ENCODE measurements at regions not wholly inside any gene's neighbourhood (a gene's known extent, or its start where the extent isn't known, plus 50 kb on each side); places are given as distances from the start of the nearest gene placed in this dataset.

GRCh38 chr1:56202796-56203492 is 376.4 kb downstream of the PLPP3 start:
- Mint-ChIP-seq H3K4me1 (ENCODE audit: low read depth) (peaks cover 20% of the 10 kb centered on the region), H3K27ac (ENCODE audit: unreplicated experiment) (no peak overlapping the region)
- DNase-seq (ENCODE audit: low spot score): no peak

GRCh38 chr1:56202186-56202585 is 377.2 kb downstream of the PLPP3 start:
- DNase-seq (ENCODE audit: low spot score): no peak
- Mint-ChIP-seq H3K9me3 (ENCODE audit: low read depth) (peaks cover 6% of the 10 kb centered on the region), H3K4me3 (ENCODE audit: unreplicated experiment) (no peak overlapping the region), H3K4me1 (ENCODE audit: low read depth) (peaks cover 20% of the 10 kb centered on the region), H3K27me3 (ENCODE audit: low read depth) (no peaks in the 10 kb centered on the region), H3K27ac (ENCODE audit: unreplicated experiment) (no peak overlapping the region), H3K36me3 (ENCODE audit: low read depth) (peaks cover 3% of the 10 kb centered on the region)
- no peak for TF ChIP-seq CTCF (IDR thresholded peaks at IDR 0.05)

More at GRCh38 chr1:56202796-56203492, 376.4 kb downstream of the PLPP3 start:
- Mint-ChIP-seq H3K9me3 (ENCODE audit: low read depth) (peaks cover 6% of the 10 kb centered on the region), H3K36me3 (ENCODE audit: low read depth) (peaks cover 3% of the 10 kb centered on the region), H3K4me3 (ENCODE audit: unreplicated experiment) (no peak overlapping the region), H3K27me3 (ENCODE audit: low read depth) (no peaks in the 10 kb centered on the region)
- no peak for TF ChIP-seq CTCF (IDR thresholded peaks at IDR 0.05)

GRCh38 chr1:56200896-56201295 is 378.5 kb downstream of the PLPP3 start:
- Mint-ChIP-seq H3K27me3 (ENCODE audit: low read depth) (no peaks in the 10 kb centered on the region), H3K9me3 (ENCODE audit: low read depth) (no peaks in the 10 kb centered on the region), H3K4me3 (ENCODE audit: unreplicated experiment) (no peak overlapping the region), H3K36me3 (ENCODE audit: low read depth) (no peaks in the 10 kb centered on the region), H3K4me1 (ENCODE audit: low read depth) (peaks cover 20% of the 10 kb centered on the region), H3K27ac (ENCODE audit: unreplicated experiment) (no peak overlapping the region)
- DNase-seq (ENCODE audit: low spot score): no peak
- TF ChIP-seq CTCF (IDR thresholded peaks at IDR 0.05): no peak

GRCh38 chr1:56200442-56200841 is 378.9 kb downstream of the PLPP3 start:
- H3K9me3 Mint-ChIP-seq (ENCODE audit: low read depth): no peaks in the 10 kb centered on the region
- DNase-seq (ENCODE audit: low spot score): no peak
- no peaks in the 10 kb centered on the region for H3K27me3 Mint-ChIP-seq (ENCODE audit: low read depth)
- peaks cover 20% of the 10 kb centered on the region for H3K4me1 Mint-ChIP-seq (ENCODE audit: low read depth)
- TF ChIP-seq CTCF (IDR thresholded peaks at IDR 0.05): peak; percentile 3
- no peaks in the 10 kb centered on the region for H3K36me3 Mint-ChIP-seq (ENCODE audit: low read depth)
- peak overlapping the region; percentile 17 for H3K27ac Mint-ChIP-seq (ENCODE audit: unreplicated experiment)
- no peak overlapping the region for H3K4me3 Mint-ChIP-seq (ENCODE audit: unreplicated experiment)

GRCh38 chr1:56199956-56200355 is 379.4 kb downstream of the PLPP3 start:
- Mint-ChIP-seq H3K9me3 (ENCODE audit: low read depth) (no peaks in the 10 kb centered on the region), H3K36me3 (ENCODE audit: low read depth) (no peaks in the 10 kb centered on the region), H3K27ac (ENCODE audit: unreplicated experiment) (no peak overlapping the region), H3K4me1 (ENCODE audit: low read depth) (peaks cover 20% of the 10 kb centered on the region), H3K4me3 (ENCODE audit: unreplicated experiment) (no peak overlapping the region), H3K27me3 (ENCODE audit: low read depth) (no peaks in the 10 kb centered on the region)
- TF ChIP-seq CTCF (IDR thresholded peaks at IDR 0.05): no peak
- no peak for DNase-seq (ENCODE audit: low spot score)

Data from chondrocyte (in vitro differentiated cells).